AG04450 (cell line): ENCODE measurements at regions not wholly inside any gene's neighbourhood (a gene's known extent, or its start where the extent isn't known, plus 50 kb on each side); places are given as distances from the start of the nearest gene placed in this dataset.
"Not testable (repeated sequence)": the region's sequence is repeated elsewhere in the genome, so short reads cannot be mapped to it uniquely, and the experiment has no call there.

Experiments used
- CTCF ChIA-PET: fragments of 300-600, 350-600 bp; formaldehyde crosslinking; extraction: SDS; loops from one replicate; lab custom pipeline; 2022; ENCODE audit warnings: antibody characterized with exemption, inconsistent platforms; lab: Charles Lee
- POLR2A ChIA-PET: fragments of 350-600 bp; formaldehyde crosslinking; extraction: SDS; loops from one replicate; lab custom pipeline; 2021; ENCODE audit warnings: antibody characterized with exemption, inconsistent platforms; lab: Yijun Ruan, JAX
- DNase-seq: peaks from one replicate; pipeline ENCODE4 v3.0.0-alpha.2; 2011; ENCODE audit warnings: low read depth, low spot score
- H3K27ac ChIP-seq: one replicate; pipeline ENCODE4 v1.5.1; 2012; ENCODE audit warnings: low read depth, low read length, control low read depth
- H3K27me3 ChIP-seq: one replicate; pipeline ENCODE4 v1.6.0; 2012; ENCODE audit warnings: low read length; ENCODE audit not compliant: control insufficient read depth, insufficient read depth
- H3K4me3 ChIP-seq: 2 replicates; pipeline ENCODE4 v1.5.1; 2011; ENCODE audit warnings: mild to moderate bottlenecking, low read depth, low read length, control low read depth
- H3K9me3 ChIP-seq: 2 replicates; pipeline ENCODE4 v1.5.1; 2012; ENCODE audit warnings: low read length; ENCODE audit not compliant: control insufficient read depth, insufficient read depth
- CTCF ChIP-seq: IDR thresholded peaks from 2 replicates; pipeline ENCODE4 v1.5.1; 2011; ENCODE audit warnings: low read depth, low read length, control low read depth, inconsistent platforms

- H3K4me3 ChIP-seq, result no peak overlapping the region
- DNase-seq, result no peak
- peaks cover 17% of the 10 kb centered on the region for H3K27me3 ChIP-seq
- H3K9me3 ChIP-seq, result no peaks in the 10 kb centered on the region
- CTCF ChIA-PET, result interaction anchor here (0.7 kb wide), 1 partner anchor 238 kb away, joined by 8 read pairs; no protein-coding TSS in a partner anchor
- POLR2A ChIA-PET, result no interaction called here
- TF ChIP-seq CTCF, result no peak
- H3K27ac ChIP-seq, result no peak overlapping the region
Observed at GRCh38 chr17:27949304-27949703, 56.1 kb upstream of the LYRM9 start.

- POLR2A ChIA-PET, H3K9me3 ChIP-seq, H3K27ac ChIP-seq, H3K4me3 ChIP-seq, CTCF ChIA-PET, DNase-seq: not testable (repeated sequence)
- H3K27me3 ChIP-seq, result peaks cover 22% of the 10 kb centered on the region
Observed at GRCh38 chr17:27950225-27950624, 57.1 kb upstream of the LYRM9 start.

GRCh38 chr17:27950995-27951394, 57.8 kb upstream of the LYRM9 start:
- TF ChIP-seq CTCF, result no peak
- no peak overlapping the region for H3K4me3 ChIP-seq
- H3K9me3 ChIP-seq, result no peaks in the 10 kb centered on the region
- DNase-seq, result no peak
- POLR2A ChIA-PET, result no interaction called here
- peaks cover 26% of the 10 kb centered on the region for H3K27me3 ChIP-seq
- CTCF ChIA-PET, result no interaction called here
- no peak overlapping the region for H3K27ac ChIP-seq

- Histone ChIP-seq H3K27ac (no peak overlapping the region), H3K9me3 (no peaks in the 10 kb centered on the region), H3K27me3 (peaks cover 24% of the 10 kb centered on the region), H3K4me3 (no peak overlapping the region)
- no peak for DNase-seq
- ChIA-PET POLR2A (no interaction called here), CTCF (no interaction called here)
- TF ChIP-seq CTCF, result no peak
Observed at GRCh38 chr17:27951872-27952271, 58.7 kb upstream of the LYRM9 start.

- peaks cover 23% of the 10 kb centered on the region for H3K27me3 ChIP-seq
- H3K4me3 ChIP-seq, result no peak overlapping the region
- no peaks in the 10 kb centered on the region for H3K9me3 ChIP-seq
- POLR2A ChIA-PET, result no interaction called here
- DNase-seq, result no peak
- CTCF ChIA-PET, result no interaction called here
- no peak for TF ChIP-seq CTCF
- no peak overlapping the region for H3K27ac ChIP-seq
Observed at GRCh38 chr17:27952366-27952765, 59.2 kb upstream of the LYRM9 start.
